Trophoblast cell (in vitro differentiated cells and primary cell): ENCODE measurements at regions not wholly inside any gene's neighbourhood (a gene's known extent, or its start where the extent isn't known, plus 50 kb on each side); places are given as distances from the start of the nearest gene placed in this dataset.

Experiments
- DNase-seq, 2 donors: peaks; one replicate each; pipeline ENCODE4 v3.0.0-alpha.2; 2016
- H2AFZ ChIP-seq: 2 replicates; pipeline ENCODE4 v1.6.1; 2013; ENCODE audit warnings: low read length, moderate library complexity, mild to moderate bottlenecking; ENCODE audit not compliant: insufficient read depth, poor library complexity
- H2AK5ac ChIP-seq: 2 replicates; pipeline ENCODE4 v1.6.1; 2013; ENCODE audit warnings: mild to moderate bottlenecking, low read length
- H2BK120ac ChIP-seq: 2 replicates; pipeline ENCODE4 v1.6.1; 2013; ENCODE audit warnings: low read length, mild to moderate bottlenecking, moderate library complexity; ENCODE audit not compliant: insufficient read depth, poor library complexity
- H2BK12ac ChIP-seq: 2 replicates; pipeline ENCODE4 v1.6.1; 2013; ENCODE audit warnings: mild to moderate bottlenecking, low read length, moderate library complexity
- H2BK5ac ChIP-seq: 2 replicates; pipeline ENCODE4 v1.6.1; 2013; ENCODE audit warnings: low read length, low read depth, moderate library complexity, mild to moderate bottlenecking; ENCODE audit not compliant: poor library complexity
- H3K14ac ChIP-seq: 2 replicates; pipeline ENCODE4 v1.6.1; 2013; ENCODE audit warnings: mild to moderate bottlenecking, low read length
- H3K18ac ChIP-seq: 2 replicates; pipeline ENCODE4 v1.6.1; 2013; ENCODE audit warnings: mild to moderate bottlenecking, low read length
- H3K23ac ChIP-seq: 2 replicates; pipeline ENCODE4 v1.6.1; 2013; ENCODE audit warnings: low read length
- H3K27ac ChIP-seq: 2 replicates; pipeline ENCODE4 v1.5.1; 2013; ENCODE audit warnings: low read depth, mild to moderate bottlenecking, inconsistent platforms, low read length, moderate library complexity
- H3K27me3 ChIP-seq: 2 replicates; pipeline ENCODE4 v1.6.1; 2013; ENCODE audit warnings: inconsistent platforms, mild to moderate bottlenecking, low read length, moderate library complexity; ENCODE audit not compliant: insufficient read depth
- H3K36me3 ChIP-seq, 2 experiments: 1 replicate in 1 of 2; 2 replicates in 1 of 2; pipeline ENCODE4 v1.6.1; 2013; ENCODE audit warnings: low read length in 2 of 2, mild to moderate bottlenecking in 2 of 2, moderate library complexity in 1 of 2; ENCODE audit not compliant: insufficient read depth in 2 of 2, control insufficient read depth in 1 of 2
- H3K4ac ChIP-seq: 2 replicates; pipeline ENCODE4 v1.6.1; 2013; ENCODE audit warnings: low read depth, mild to moderate bottlenecking, low read length, moderate library complexity
- H3K4me1 ChIP-seq, 2 experiments: 1 replicate in 1 of 2; 2 replicates in 1 of 2; pipeline ENCODE4 v1.6.1; 2013; ENCODE audit warnings: low read length in 2 of 2, mild to moderate bottlenecking in 2 of 2, moderate library complexity in 1 of 2; ENCODE audit not compliant: insufficient read depth in 2 of 2, control insufficient read depth in 1 of 2
- H3K4me2 ChIP-seq: 2 replicates; pipeline ENCODE4 v1.6.1; 2013; ENCODE audit warnings: inconsistent platforms, mild to moderate bottlenecking, low read length, moderate library complexity
- H3K4me3 ChIP-seq: 2 replicates; pipeline ENCODE4 v1.5.1; 2013; ENCODE audit warnings: mild to moderate bottlenecking, low read depth, low read length, inconsistent platforms
- H3K79me1 ChIP-seq: one replicate; pipeline ENCODE4 v1.6.1; 2013; ENCODE audit warnings: low read length
- H3K79me2 ChIP-seq: 2 replicates; pipeline ENCODE4 v1.6.1; 2013; ENCODE audit warnings: low read length, mild to moderate bottlenecking; ENCODE audit not compliant: control insufficient read depth, insufficient read depth, poor library complexity
- H3K9ac ChIP-seq: 2 replicates; pipeline ENCODE4 v1.6.1; 2013; ENCODE audit warnings: mild to moderate bottlenecking, low read length
- H3K9me3 ChIP-seq: 2 replicates; pipeline ENCODE4 v1.6.1; 2013; ENCODE audit warnings: low read depth, mild to moderate bottlenecking, control low read depth, inconsistent platforms, low read length; ENCODE audit not compliant: insufficient read depth
- H4K12ac ChIP-seq: 2 replicates; pipeline ENCODE4 v1.6.1; 2013; ENCODE audit warnings: low read depth, mild to moderate bottlenecking, low read length, moderate library complexity
- H4K8ac ChIP-seq: 2 replicates; pipeline ENCODE4 v1.6.1; 2013; ENCODE audit warnings: low read depth, mild to moderate bottlenecking, low read length, moderate library complexity
- H4K91ac ChIP-seq: one replicate; pipeline ENCODE4 v1.6.1; 2013; ENCODE audit warnings: low read depth, mild to moderate bottlenecking, low read length, moderate library complexity
- WGBS: extraction: QIAGEN DNeasy Blood & Tissue Kit; methylation state at CpG from one replicate; pipeline ENCODE4 v1.1.7; 2013; ENCODE audit warnings: missing lambda C conversion rate; ENCODE audit not compliant: insufficient read length, insufficient coverage; ENCODE audit errors: extremely low coverage; 5-methylcytosine and 5-hydroxymethylcytosine counted together

DNA sequence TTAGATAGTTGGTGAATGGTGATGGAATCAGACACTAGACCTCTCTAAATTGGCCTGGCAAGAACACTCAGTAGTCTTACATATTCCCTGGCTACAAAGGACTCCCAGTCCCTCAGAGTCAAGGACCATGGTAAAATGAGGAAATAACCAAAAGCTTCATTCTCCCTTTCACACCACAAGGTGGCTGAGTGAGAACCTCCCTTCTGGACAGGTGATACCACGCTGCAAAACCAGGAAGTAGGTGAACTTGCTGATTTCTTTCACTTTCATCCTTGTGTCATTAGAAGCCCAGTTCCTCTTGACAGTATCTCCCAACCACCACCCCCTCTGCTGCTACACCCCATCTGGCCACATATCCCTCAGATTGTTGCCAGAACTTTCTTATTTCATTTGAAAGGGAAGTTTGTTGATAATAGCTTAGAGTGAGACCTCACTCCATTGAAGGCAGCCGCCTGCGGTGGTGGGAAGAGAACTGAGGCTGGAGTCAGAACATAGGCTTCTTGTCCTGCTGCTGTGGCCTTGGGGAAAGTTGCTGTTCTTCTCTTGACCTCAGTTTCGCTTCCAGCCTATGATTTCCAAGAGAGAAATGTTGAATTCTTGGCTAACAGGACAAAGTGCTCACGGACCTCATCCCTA is 290.6 kb upstream of the CCL2 start:
- peak in 1 of 2 donors; percentile 11 for DNase-seq
- no peak overlapping the region for H4K12ac ChIP-seq
- no peaks in the 10 kb centered on the region for H3K27me3 ChIP-seq
- no peak overlapping the region for H2BK120ac ChIP-seq
- H3K18ac ChIP-seq, result no peak overlapping the region
- H3K79me1 ChIP-seq, result no peaks in the 10 kb centered on the region
- H3K4me2 ChIP-seq, result no peak overlapping the region
- H2BK12ac ChIP-seq, result no peak overlapping the region
- H3K79me2 ChIP-seq, result no peaks in the 10 kb centered on the region
- H3K23ac ChIP-seq, result no peak overlapping the region
- H3K4ac ChIP-seq, result no peak overlapping the region
- no peak overlapping the region for H2AK5ac ChIP-seq
- WGBS, result no CpG with 5 or more reads among the region's 5 CpGs
- H3K14ac ChIP-seq, result no peak overlapping the region
- H2AFZ ChIP-seq, result no peak overlapping the region
- no peaks in the 10 kb centered on the region for H3K9me3 ChIP-seq
- no peak overlapping the region for H2BK5ac ChIP-seq
- H3K27ac ChIP-seq, result no peak overlapping the region
- no peak overlapping the region for H3K9ac ChIP-seq
- no peak overlapping the region for H4K91ac ChIP-seq
- H3K4me3 ChIP-seq, result no peak overlapping the region
- H3K36me3 ChIP-seq, result no peaks in the 10 kb centered on the region
- H3K4me1 ChIP-seq, result peaks cover 0 to 4% of the 10 kb centered on the region in 2 experiments
- H4K8ac ChIP-seq, result no peak overlapping the region

DNA sequence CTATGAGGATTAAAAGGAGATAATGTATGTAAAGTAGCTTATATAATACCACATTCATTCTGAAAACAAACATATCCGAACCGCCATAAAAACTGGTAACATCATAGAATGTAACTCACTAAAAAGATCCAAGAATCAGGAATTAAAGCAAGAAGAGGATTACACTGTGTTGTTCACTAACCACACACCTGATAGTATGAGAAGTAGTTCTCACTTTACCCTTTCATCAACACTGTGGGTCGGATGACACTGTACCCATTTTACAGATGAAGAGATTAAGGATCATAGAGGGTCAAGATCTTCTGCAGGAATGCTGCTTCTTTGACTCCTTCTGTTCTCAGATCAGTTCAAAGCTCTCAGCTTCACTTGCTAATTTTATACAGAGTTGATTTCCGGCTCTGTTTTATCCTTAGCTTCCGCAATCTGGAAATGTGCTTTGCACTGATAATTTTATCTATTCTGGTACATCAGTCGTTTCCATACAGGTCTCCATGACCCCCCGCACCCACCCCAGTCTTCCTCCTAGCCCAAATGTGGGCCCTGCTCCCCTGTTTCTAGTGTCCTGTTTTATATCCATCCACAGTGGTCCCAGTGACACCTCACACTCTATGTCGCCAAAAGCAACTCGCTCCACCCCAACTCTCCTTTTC is 288.6 kb upstream of the CCL2 start:
- no CpG with 5 or more reads among the region's 9 CpGs for WGBS
- Histone ChIP-seq H2BK5ac (no peak overlapping the region), H3K4me3 (no peak overlapping the region), H2BK12ac (no peak overlapping the region), H2AK5ac (no peak overlapping the region), H3K4ac (no peak overlapping the region), H4K91ac (no peak overlapping the region), H2BK120ac (no peak overlapping the region), H3K79me2 (no peaks in the 10 kb centered on the region), H3K23ac (no peak overlapping the region), H3K9ac (no peak overlapping the region), H3K18ac (no peak overlapping the region), H4K8ac (no peak overlapping the region), H3K27ac (no peak overlapping the region), H2AFZ (no peak overlapping the region), H3K27me3 (no peaks in the 10 kb centered on the region), H3K4me1 (peaks cover 0 to 4% of the 10 kb centered on the region in 2 experiments), H3K4me2 (no peak overlapping the region), H3K14ac (no peak overlapping the region), H4K12ac (no peak overlapping the region), H3K9me3 (no peaks in the 10 kb centered on the region), H3K36me3 (no peaks in the 10 kb centered on the region), H3K79me1 (no peaks in the 10 kb centered on the region)
- DNase-seq, result no peak

DNA sequence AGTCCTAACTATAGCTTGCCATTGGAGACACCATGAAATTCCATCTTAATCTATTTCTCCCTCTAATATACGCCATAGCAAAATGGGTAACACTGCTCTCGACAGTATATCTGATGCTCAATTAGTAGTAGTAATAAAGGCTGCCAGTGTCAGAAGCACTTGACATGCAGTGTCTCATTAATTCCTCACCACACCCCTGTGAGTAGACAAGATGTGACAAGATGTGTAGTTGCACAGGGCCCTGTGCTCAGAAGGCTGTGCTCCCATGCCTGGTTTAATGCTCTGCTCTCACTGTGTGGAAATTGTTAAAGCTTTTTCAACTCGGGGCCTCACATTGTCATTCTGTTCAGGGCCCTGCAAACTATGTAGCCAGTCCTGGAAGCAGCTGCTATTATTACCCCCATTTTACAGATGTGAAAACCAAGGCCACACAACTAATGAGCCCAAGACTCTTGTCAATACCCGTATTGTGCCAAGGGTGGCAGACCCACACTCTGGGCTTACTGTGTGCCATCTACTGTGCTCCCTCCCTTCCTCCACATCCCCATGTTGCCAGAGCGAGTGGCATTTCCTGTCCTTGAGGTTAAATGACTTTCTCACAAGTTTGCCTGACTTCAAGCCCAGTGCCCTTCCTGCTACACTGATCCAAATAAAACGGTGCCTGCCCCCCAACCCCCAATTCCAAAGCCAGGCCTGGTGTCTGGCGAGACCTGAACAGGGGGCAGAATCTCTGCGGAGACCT is 287.3 kb upstream of the CCL2 start:
- Histone ChIP-seq H2BK12ac (no peak overlapping the region), H3K9ac (no peak overlapping the region), H3K23ac (no peak overlapping the region), H3K4me2 (no peak overlapping the region), H3K4me1 (peaks cover 0 to 4% of the 10 kb centered on the region in 2 experiments), H4K8ac (no peak overlapping the region), H4K12ac (no peak overlapping the region), H2BK5ac (no peak overlapping the region), H3K4me3 (no peak overlapping the region), H3K36me3 (no peaks in the 10 kb centered on the region), H2BK120ac (no peak overlapping the region), H2AK5ac (no peak overlapping the region), H3K9me3 (no peaks in the 10 kb centered on the region), H4K91ac (no peak overlapping the region), H3K4ac (no peak overlapping the region), H3K79me2 (no peaks in the 10 kb centered on the region), H3K27ac (no peak overlapping the region), H3K18ac (no peak overlapping the region), H3K79me1 (no peaks in the 10 kb centered on the region), H3K27me3 (no peaks in the 10 kb centered on the region), H2AFZ (no peak overlapping the region), H3K14ac (no peak overlapping the region)
- DNase-seq, result no peak
- WGBS, result no CpG with 5 or more reads among the region's 8 CpGs

DNA sequence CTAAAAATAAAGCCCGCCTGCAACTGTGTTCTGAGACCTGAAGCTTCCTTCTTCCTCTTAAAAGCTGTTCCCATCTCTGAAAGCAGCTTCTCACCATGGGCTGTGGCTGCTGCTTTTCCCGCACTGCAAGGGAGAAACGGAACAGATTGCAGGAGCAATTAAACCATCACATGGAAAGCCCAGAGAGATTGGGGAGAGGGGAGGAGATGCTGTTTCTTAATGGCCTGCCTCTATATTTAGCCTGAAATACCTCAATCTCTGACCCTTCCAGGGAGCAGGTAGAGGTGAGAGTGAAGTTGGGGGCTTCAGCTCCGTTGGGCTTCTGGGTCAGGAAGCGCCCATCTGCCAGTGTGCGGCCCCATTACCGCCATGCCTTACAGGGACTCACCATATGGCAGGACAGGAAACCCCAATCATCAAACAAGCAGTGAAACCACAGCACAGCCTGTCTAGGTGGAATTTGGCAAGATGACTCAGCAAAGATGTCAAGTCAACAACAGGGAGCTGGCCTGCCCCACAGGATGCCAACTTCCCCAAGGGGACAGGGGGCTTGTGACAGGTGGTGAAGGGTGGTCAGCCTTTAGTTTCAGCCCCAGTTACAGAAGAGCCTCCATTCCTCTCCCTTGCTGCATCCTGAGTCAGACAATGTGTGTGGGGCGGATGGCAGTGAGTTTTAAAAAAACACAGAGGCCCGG is 286.6 kb upstream of the CCL2 start:
- no CpG with 5 or more reads among the region's 9 CpGs for WGBS

More for the DNA sequence above, 286.6 kb upstream of the CCL2 start:
- H2AK5ac ChIP-seq, result no peak overlapping the region
- H3K18ac ChIP-seq, result no peak overlapping the region
- H3K79me1 ChIP-seq, result no peaks in the 10 kb centered on the region
- H4K8ac ChIP-seq, result no peak overlapping the region
- H3K79me2 ChIP-seq, result no peaks in the 10 kb centered on the region
- H2BK120ac ChIP-seq, result no peak overlapping the region
- no peak overlapping the region for H3K4ac ChIP-seq
- no peak overlapping the region for H3K23ac ChIP-seq
- H4K12ac ChIP-seq, result no peak overlapping the region
- H2BK12ac ChIP-seq, result no peak overlapping the region
- H3K4me2 ChIP-seq, result no peak overlapping the region
- no peaks in the 10 kb centered on the region for H3K36me3 ChIP-seq
- no peaks in the 10 kb centered on the region for H3K27me3 ChIP-seq
- peaks cover 0 to 4% of the 10 kb centered on the region in 2 experiments for H3K4me1 ChIP-seq
- H2BK5ac ChIP-seq, result no peak overlapping the region
- no peak for DNase-seq
- H3K9me3 ChIP-seq, result no peaks in the 10 kb centered on the region
- no peak overlapping the region for H4K91ac ChIP-seq
- H2AFZ ChIP-seq, result no peak overlapping the region
- no peak overlapping the region for H3K9ac ChIP-seq
- no peak overlapping the region for H3K14ac ChIP-seq
- H3K4me3 ChIP-seq, result no peak overlapping the region
- H3K27ac ChIP-seq, result no peak overlapping the region
